ENCODE measurements at regions not wholly inside any gene's neighbourhood (a gene's known extent, or its start where the extent isn't known, plus 50 kb on each side); places are given as distances from the start of the nearest gene placed in this dataset.

GRCh38 chr12:68460236-68460635 is 128.1 kb upstream of the MDM1 start:
- DNase-seq, result no peak
- Histone ChIP-seq H3K27ac (ENCODE audit: low read length) (no peak overlapping the region), H3K4me1 (ENCODE audit: control insufficient read depth, insufficient read depth, low read length) (peaks cover 4% of the 10 kb centered on the region), H3K27me3 (ENCODE audit: control insufficient read depth, insufficient read depth, low read length) (no peaks in the 10 kb centered on the region), H3K4me3 (ENCODE audit: low read length) (no peak overlapping the region), H3K36me3 (ENCODE audit: control insufficient read depth, insufficient read depth, low read length) (no peaks in the 10 kb centered on the region), H3K9me3 (replicated peaks; ENCODE audit: control insufficient read depth, low read depth, low read length) (no peaks in the 10 kb centered on the region)
- no CpG with 5 or more reads among the region's 1 CpG for WGBS (ENCODE audit: insufficient coverage)

GRCh38 chr12:68461645-68462044 is 129.5 kb upstream of the MDM1 start:
- H3K9me3 ChIP-seq (replicated peaks; ENCODE audit: control insufficient read depth, low read depth, low read length), result no peaks in the 10 kb centered on the region
- no peak for DNase-seq
- no peak overlapping the region for H3K4me3 ChIP-seq (ENCODE audit: low read length)
- no peaks in the 10 kb centered on the region for H3K27me3 ChIP-seq (ENCODE audit: control insufficient read depth, insufficient read depth, low read length)
- no peak overlapping the region for H3K27ac ChIP-seq (ENCODE audit: low read length)
- no CpG with 5 or more reads among the region's 3 CpGs for WGBS (ENCODE audit: insufficient coverage)
- H3K4me1 ChIP-seq (ENCODE audit: control insufficient read depth, insufficient read depth, low read length), result no peaks in the 10 kb centered on the region
- H3K36me3 ChIP-seq (ENCODE audit: control insufficient read depth, insufficient read depth, low read length), result no peaks in the 10 kb centered on the region

GRCh38 chr12:68462803-68463202 is 130.6 kb upstream of the MDM1 start:
- no peak overlapping the region for H3K27ac ChIP-seq (ENCODE audit: low read length)
- no peak overlapping the region for H3K4me3 ChIP-seq (ENCODE audit: low read length)
- no peak for DNase-seq
- H3K4me1 ChIP-seq (ENCODE audit: control insufficient read depth, insufficient read depth, low read length), result no peaks in the 10 kb centered on the region
- H3K36me3 ChIP-seq (ENCODE audit: control insufficient read depth, insufficient read depth, low read length), result no peaks in the 10 kb centered on the region
- H3K9me3 ChIP-seq (replicated peaks; ENCODE audit: control insufficient read depth, low read depth, low read length), result no peaks in the 10 kb centered on the region
- no CpG with 5 or more reads among the region's 4 CpGs for WGBS (ENCODE audit: insufficient coverage)
- H3K27me3 ChIP-seq (ENCODE audit: control insufficient read depth, insufficient read depth, low read length), result no peaks in the 10 kb centered on the region

GRCh38 chr12:68465227-68465626 is 133.1 kb upstream of the MDM1 start:
- 60% methylated on average over 1 of the region's 2 CpGs for WGBS (ENCODE audit: insufficient coverage)
- Histone ChIP-seq H3K4me1 (ENCODE audit: control insufficient read depth, insufficient read depth, low read length) (peaks cover 3% of the 10 kb centered on the region), H3K27me3 (ENCODE audit: control insufficient read depth, insufficient read depth, low read length) (no peaks in the 10 kb centered on the region), H3K36me3 (ENCODE audit: control insufficient read depth, insufficient read depth, low read length) (no peaks in the 10 kb centered on the region), H3K27ac (ENCODE audit: low read length) (no peak overlapping the region), H3K9me3 (replicated peaks; ENCODE audit: control insufficient read depth, low read depth, low read length) (no peaks in the 10 kb centered on the region), H3K4me3 (ENCODE audit: low read length) (no peak overlapping the region)
- peak; percentile 46 for DNase-seq

- no peak overlapping the region for H3K27ac ChIP-seq (ENCODE audit: low read length)
- no peaks in the 10 kb centered on the region for H3K27me3 ChIP-seq (ENCODE audit: control insufficient read depth, insufficient read depth, low read length)
- H3K36me3 ChIP-seq (ENCODE audit: control insufficient read depth, insufficient read depth, low read length), result no peaks in the 10 kb centered on the region
- DNase-seq, result no peak
- no peak overlapping the region for H3K4me3 ChIP-seq (ENCODE audit: low read length)
- whole genome bisulfite sequencing (ENCODE audit: insufficient coverage), result 92% methylated on average over 2 of the region's 3 CpGs
- no peaks in the 10 kb centered on the region for H3K9me3 ChIP-seq (replicated peaks; ENCODE audit: control insufficient read depth, low read depth, low read length)
- peaks cover 3% of the 10 kb centered on the region for H3K4me1 ChIP-seq (ENCODE audit: control insufficient read depth, insufficient read depth, low read length)
Measured at GRCh38 chr12:68467514-68467913, 135.4 kb upstream of the MDM1 start.

- Histone ChIP-seq H3K9me3 (replicated peaks; ENCODE audit: control insufficient read depth, low read depth, low read length) (no peaks in the 10 kb centered on the region), H3K36me3 (ENCODE audit: control insufficient read depth, insufficient read depth, low read length) (no peaks in the 10 kb centered on the region), H3K27me3 (ENCODE audit: control insufficient read depth, insufficient read depth, low read length) (no peaks in the 10 kb centered on the region), H3K27ac (ENCODE audit: low read length) (no peak overlapping the region), H3K4me3 (ENCODE audit: low read length) (no peak overlapping the region), H3K4me1 (ENCODE audit: control insufficient read depth, insufficient read depth, low read length) (peaks cover 3% of the 10 kb centered on the region)
- WGBS (ENCODE audit: insufficient coverage), result 57% methylated on average over 1 of the region's 2 CpGs
- no peak for DNase-seq
Measured at GRCh38 chr12:68468036-68468435, 135.9 kb upstream of the MDM1 start.

- H3K27ac ChIP-seq (ENCODE audit: low read length), result no peak overlapping the region
- peaks cover 3% of the 10 kb centered on the region for H3K4me1 ChIP-seq (ENCODE audit: control insufficient read depth, insufficient read depth, low read length)
- 73% methylated on average over 2 of the region's 3 CpGs for WGBS (ENCODE audit: insufficient coverage)
- peak; percentile 31 for DNase-seq
- no peaks in the 10 kb centered on the region for H3K27me3 ChIP-seq (ENCODE audit: control insufficient read depth, insufficient read depth, low read length)
- H3K36me3 ChIP-seq (ENCODE audit: control insufficient read depth, insufficient read depth, low read length), result no peaks in the 10 kb centered on the region
- no peaks in the 10 kb centered on the region for H3K9me3 ChIP-seq (replicated peaks; ENCODE audit: control insufficient read depth, low read depth, low read length)
- no peak overlapping the region for H3K4me3 ChIP-seq (ENCODE audit: low read length)
Measured at GRCh38 chr12:68469113-68469512, 137.0 kb upstream of the MDM1 start.

- Histone ChIP-seq H3K9me3 (replicated peaks; ENCODE audit: control insufficient read depth, low read depth, low read length) (no peaks in the 10 kb centered on the region), H3K36me3 (ENCODE audit: control insufficient read depth, insufficient read depth, low read length) (no peaks in the 10 kb centered on the region), H3K4me1 (ENCODE audit: control insufficient read depth, insufficient read depth, low read length) (peaks cover 3% of the 10 kb centered on the region), H3K27me3 (ENCODE audit: control insufficient read depth, insufficient read depth, low read length) (no peaks in the 10 kb centered on the region), H3K27ac (ENCODE audit: low read length) (no peak overlapping the region), H3K4me3 (ENCODE audit: low read length) (no peak overlapping the region)
- no CpG with 5 or more reads among the region's 3 CpGs for WGBS (ENCODE audit: insufficient coverage)
- DNase-seq, result no peak
Measured at GRCh38 chr12:68470664-68471328, 138.6 kb upstream of the MDM1 start.

- no CpG with 5 or more reads among the region's 5 CpGs for WGBS (ENCODE audit: insufficient coverage)
- no peak overlapping the region for H3K4me3 ChIP-seq (ENCODE audit: low read length)
- H3K4me1 ChIP-seq (ENCODE audit: control insufficient read depth, insufficient read depth, low read length), result no peaks in the 10 kb centered on the region
- H3K9me3 ChIP-seq (replicated peaks; ENCODE audit: control insufficient read depth, low read depth, low read length), result no peaks in the 10 kb centered on the region
- no peaks in the 10 kb centered on the region for H3K27me3 ChIP-seq (ENCODE audit: control insufficient read depth, insufficient read depth, low read length)
- no peak overlapping the region for H3K27ac ChIP-seq (ENCODE audit: low read length)
- no peak for DNase-seq
- no peaks in the 10 kb centered on the region for H3K36me3 ChIP-seq (ENCODE audit: control insufficient read depth, insufficient read depth, low read length)
Measured at GRCh38 chr12:68474467-68475204, 136.1 kb upstream of the RAP1B start.

- H3K9me3 ChIP-seq (replicated peaks; ENCODE audit: control insufficient read depth, low read depth, low read length), result no peaks in the 10 kb centered on the region
- no peaks in the 10 kb centered on the region for H3K4me1 ChIP-seq (ENCODE audit: control insufficient read depth, insufficient read depth, low read length)
- no peaks in the 10 kb centered on the region for H3K36me3 ChIP-seq (ENCODE audit: control insufficient read depth, insufficient read depth, low read length)
- H3K4me3 ChIP-seq (ENCODE audit: low read length), result no peak overlapping the region
- no peak for DNase-seq
- no peak overlapping the region for H3K27ac ChIP-seq (ENCODE audit: low read length)
- WGBS (ENCODE audit: insufficient coverage), result 100% methylated on average over 1 of the region's 2 CpGs
- no peaks in the 10 kb centered on the region for H3K27me3 ChIP-seq (ENCODE audit: control insufficient read depth, insufficient read depth, low read length)
Measured at GRCh38 chr12:68476794-68477193, 133.9 kb upstream of the RAP1B start.

Measured in muscle of leg (tissue), 3 donors.